ENCODE measurements at regions not wholly inside any gene's neighbourhood (a gene's known extent, or its start where the extent isn't known, plus 50 kb on each side); places are given as distances from the start of the nearest gene placed in this dataset.

- TF ChIP-seq CTCF (IDR thresholded peaks at IDR 0.05) (no peak), POLR2AphosphoS5 (IDR thresholded peaks at IDR 0.05; ENCODE audit: insufficient read depth in 1 of 2, low read depth in 1 of 2) (no peak)
Measured at GRCh38 chr1:177627148-177627910, 342.5 kb downstream of the SEC16B start.
